Progenitor cell of endocrine pancreas (in vitro differentiated cells): ENCODE measurements at regions not wholly inside any gene's neighbourhood (a gene's known extent, or its start where the extent isn't known, plus 50 kb on each side); places are given as distances from the start of the nearest gene placed in this dataset.

ENCODE experiments used
- DNase-seq: peaks from one replicate; pipeline ENCODE4 v3.0.0; 2021; ENCODE audit warnings: low spot score; ENCODE audit not compliant: unreplicated experiment
- H3K27ac Mint-ChIP-seq: 2 replicates; pipeline ENCODE4 v1.8.0; 2021; ENCODE audit warnings: mild to moderate bottlenecking, moderate library complexity, mixed read lengths
- H3K27me3 Mint-ChIP-seq: 2 replicates; pipeline ENCODE4 v1.8.0; 2021; ENCODE audit warnings: mixed read lengths
- H3K36me3 Mint-ChIP-seq: 2 replicates; pipeline ENCODE4 v1.8.0; 2022; ENCODE audit warnings: mixed read lengths; ENCODE audit not compliant: insufficient read depth
- H3K4me1 Mint-ChIP-seq: 2 replicates; pipeline ENCODE4 v1.8.0; 2021; ENCODE audit warnings: low read depth, mixed read lengths
- H3K4me3 Mint-ChIP-seq: 2 replicates; pipeline ENCODE4 v1.8.0; 2021; ENCODE audit warnings: low read depth, mild to moderate bottlenecking, moderate library complexity, mixed read lengths
- H3K9me3 Mint-ChIP-seq: 2 replicates; pipeline ENCODE4 v1.8.0; 2021; ENCODE audit warnings: low read depth, mixed read lengths
- CTCF ChIP-seq: fragments of 200-600 bp; sonication (generic); IDR thresholded peaks from one replicate; pipeline ENCODE4 v1.5.0; 2021; ENCODE audit warnings: antibody characterized with exemption, mild to moderate bottlenecking; ENCODE audit not compliant: unreplicated experiment

- TF ChIP-seq CTCF = no peak
- Mint-ChIP-seq H3K27ac (no peak overlapping the region), H3K27me3 (peaks cover 32% of the 10 kb centered on the region)
Observed at GRCh38 chr10:132477398-132478340, 59.9 kb upstream of the INPP5A start.

GRCh38 chr10:132478341-132479023 is 59.1 kb upstream of the INPP5A start:
- DNase-seq = no peak
- H3K9me3 Mint-ChIP-seq = peaks cover 3% of the 10 kb centered on the region
- H3K27me3 Mint-ChIP-seq = peaks cover 29% of the 10 kb centered on the region
- H3K36me3 Mint-ChIP-seq = no peaks in the 10 kb centered on the region
- no peak overlapping the region for H3K27ac Mint-ChIP-seq
- no peak overlapping the region for H3K4me3 Mint-ChIP-seq
- TF ChIP-seq CTCF = no peak
- H3K4me1 Mint-ChIP-seq = peaks cover 5% of the 10 kb centered on the region

More at GRCh38 chr10:132477398-132478340, 59.9 kb upstream of the INPP5A start:
- no peak for DNase-seq
- peaks cover 5% of the 10 kb centered on the region for H3K4me1 Mint-ChIP-seq
- H3K9me3 Mint-ChIP-seq = peaks cover 3% of the 10 kb centered on the region
- H3K36me3 Mint-ChIP-seq = no peaks in the 10 kb centered on the region
- H3K4me3 Mint-ChIP-seq = no peak overlapping the region

GRCh38 chr10:132479024-132479602 is 58.5 kb upstream of the INPP5A start:
- DNase-seq = no peak
- no peaks in the 10 kb centered on the region for H3K36me3 Mint-ChIP-seq
- H3K4me3 Mint-ChIP-seq = no peak overlapping the region
- no peak for TF ChIP-seq CTCF
- H3K27ac Mint-ChIP-seq = no peak overlapping the region
- H3K4me1 Mint-ChIP-seq = peaks cover 5% of the 10 kb centered on the region
- peaks cover 28% of the 10 kb centered on the region for H3K27me3 Mint-ChIP-seq
- H3K9me3 Mint-ChIP-seq = peaks cover 3% of the 10 kb centered on the region

- no peak for DNase-seq
- Mint-ChIP-seq H3K27ac (no peak overlapping the region), H3K36me3 (no peaks in the 10 kb centered on the region), H3K4me1 (peaks cover 5% of the 10 kb centered on the region), H3K27me3 (peaks cover 29% of the 10 kb centered on the region), H3K9me3 (peaks cover 3% of the 10 kb centered on the region), H3K4me3 (no peak overlapping the region)
- TF ChIP-seq CTCF = no peak
Observed at GRCh38 chr10:132479603-132480221, 57.9 kb upstream of the INPP5A start.

- Mint-ChIP-seq H3K27me3 (peaks cover 31% of the 10 kb centered on the region), H3K9me3 (peaks cover 3% of the 10 kb centered on the region), H3K27ac (no peak overlapping the region), H3K4me1 (peaks cover 5% of the 10 kb centered on the region), H3K4me3 (no peak overlapping the region), H3K36me3 (no peaks in the 10 kb centered on the region)
- TF ChIP-seq CTCF = no peak
- no peak for DNase-seq
Observed at GRCh38 chr10:132480356-132480755, 57.2 kb upstream of the INPP5A start.
